Left ventricle myocardium superior (tissue), 1 donor: ENCODE measurements at regions not wholly inside any gene's neighbourhood (a gene's known extent, or its start where the extent isn't known, plus 50 kb on each side); places are given as distances from the start of the nearest gene placed in this dataset.
"Not testable (repeated sequence)": the region's sequence is repeated elsewhere in the genome, so short reads cannot be mapped to it uniquely, and the experiment has no call there.

Source experiments
- ATAC-seq: fragments of 200-7000 bp; cut with Tn5 transposase; one replicate; pipeline ENCODE4 v1.9.1; 2020; ENCODE audit warnings: mild to moderate bottlenecking, moderate library complexity
- DNase-seq: peaks from one replicate; pipeline ENCODE4 v3.0.0-alpha.2; 2020
- intact Hi-C: fragments of 100-400 bp; cut with micrococcal nuclease; formaldehyde crosslinking; loops from one replicate; pipeline ENCODE4 v1.11.0; 2022
- donor health status: DM: no; HTN: yes; CAD: no; lungs with severe emphysema.

GRCh38 chr5:56734091-56734694, 81.2 kb upstream of the MAP3K1 start:
- no peak for ATAC-seq
- DNase-seq, result no peak
- intact Hi-C loops, result no loop called here

GRCh38 chr5:56733580-56733979, 81.8 kb upstream of the MAP3K1 start:
- no peak for DNase-seq
- intact Hi-C loops, result no loop called here
- no peak for ATAC-seq

GRCh38 chr5:56732121-56732520, 83.2 kb upstream of the MAP3K1 start:
- intact Hi-C loops, result no loop called here
- no peak for ATAC-seq
- no peak for DNase-seq

GRCh38 chr5:56731473-56731872, 83.9 kb upstream of the MAP3K1 start:
- intact Hi-C loops, DNase-seq, ATAC-seq: not testable (repeated sequence)

GRCh38 chr5:56729488-56729887, 85.9 kb upstream of the MAP3K1 start:
- intact Hi-C loops, result no loop called here
- no peak for ATAC-seq
- no peak for DNase-seq

- ATAC-seq, result no peak
- intact Hi-C loops, result no loop called here
- DNase-seq, result no peak
Measured at GRCh38 chr5:56725711-56726411, 89.5 kb upstream of the MAP3K1 start.

- intact Hi-C loops, ATAC-seq, DNase-seq: not testable (repeated sequence)
Measured at GRCh38 chr5:56724857-56725256, 90.5 kb upstream of the MAP3K1 start.

- intact Hi-C loops, result no loop called here
- no peak for DNase-seq
- no peak for ATAC-seq
Measured at GRCh38 chr5:56722317-56722716, 93.0 kb upstream of the MAP3K1 start.

- intact Hi-C loops, result no loop called here
- ATAC-seq, result no peak
Measured at GRCh38 chr5:56717253-56717987, 97.9 kb upstream of the MAP3K1 start.

GRCh38 chr5:56715986-56716385, 99.4 kb upstream of the MAP3K1 start:
- intact Hi-C loops, result no loop called here
- DNase-seq (no peak), ATAC-seq (no peak)

More at GRCh38 chr5:56717253-56717987, 97.9 kb upstream of the MAP3K1 start:
- DNase-seq, result no peak

GRCh38 chr5:56712895-56713591, 102.3 kb upstream of the MAP3K1 start:
- intact Hi-C loops, result no loop called here
- ATAC-seq, result no peak
- DNase-seq, result no peak

- intact Hi-C loops, result no loop called here
Measured at GRCh38 chr5:56710826-56711590, 104.3 kb upstream of the MAP3K1 start.

GRCh38 chr5:56706504-56706903, 108.8 kb upstream of the MAP3K1 start:
- intact Hi-C loops, result no loop called here
- no peak for DNase-seq
- no peak for ATAC-seq

More at GRCh38 chr5:56710826-56711590, 104.3 kb upstream of the MAP3K1 start:
- ATAC-seq, result no peak
- no peak for DNase-seq

- DNase-seq (no peak), ATAC-seq (no peak)
- intact Hi-C loops, result no loop called here
Measured at GRCh38 chr5:56705217-56705616, 110.1 kb upstream of the MAP3K1 start.

GRCh38 chr5:56703952-56704351, 111.4 kb upstream of the MAP3K1 start:
- intact Hi-C loops, result no loop called here
- ATAC-seq (no peak), DNase-seq (no peak)

GRCh38 chr5:56700711-56701110, 114.6 kb upstream of the MAP3K1 start:
- DNase-seq (no peak), ATAC-seq (no peak)
- intact Hi-C loops, result no loop called here

GRCh38 chr5:56699538-56699937, 115.8 kb upstream of the MAP3K1 start:
- ATAC-seq (no peak), DNase-seq (no peak)
- intact Hi-C loops, result no loop called here

- DNase-seq (peak; percentile 31), ATAC-seq (peak; percentile 87)
- intact Hi-C loops, result no loop called here
Measured at GRCh38 chr5:56698463-56699381, 116.6 kb upstream of the MAP3K1 start.
